H1 (cell line): ENCODE measurements at regions not wholly inside any gene's neighbourhood (a gene's known extent, or its start where the extent isn't known, plus 50 kb on each side); places are given as distances from the start of the nearest gene placed in this dataset.

ENCODE experiments used
- ATF3 ChIP-seq: IDR thresholded peaks from 2 replicates; pipeline ENCODE4 v1.6.1; 2011; ENCODE audit warnings: low read depth, mild to moderate bottlenecking, low read length; ENCODE audit not compliant: insufficient read depth
- BACH1 ChIP-seq: IDR thresholded peaks from 2 replicates; pipeline ENCODE4 v1.6.1; 2012; ENCODE audit warnings: low read length, improper control_type of control experiment
- CBX5 ChIP-seq: fragments of 300-800, 300-1000 bp; sonication (generic); IDR thresholded peaks from 2 replicates; pipeline ENCODE4 v1.7.1; 2016; ENCODE audit warnings: antibody characterized with exemption, low read length, low read depth
- CTBP2 ChIP-seq: IDR thresholded peaks from 2 replicates; pipeline ENCODE4 v1.7.0; 2011; ENCODE audit warnings: borderline replicate concordance, mild to moderate bottlenecking, moderate library complexity, mixed read lengths, low read length; ENCODE audit not compliant: insufficient read depth, insufficient read length
- CTCF ChIP-seq, 3 experiments: IDR thresholded peaks; 1 replicate in 2 of 3; 2 replicates in 1 of 3; pipeline versions ENCODE4 v1.5.1 to v1.6.1; 2011; ENCODE audit warnings: low read length in 3 of 3, mild to moderate bottlenecking in 3 of 3, inconsistent platforms in 2 of 3, low read depth in 1 of 3, moderate library complexity in 1 of 3; ENCODE audit not compliant: insufficient read depth in 1 of 3; ENCODE audit errors: control extremely low read depth in 1 of 3
- FOSL1 ChIP-seq: IDR thresholded peaks from 2 replicates; pipeline ENCODE4 v1.6.1; 2011; ENCODE audit warnings: mild to moderate bottlenecking, low read depth, low read length, moderate library complexity; ENCODE audit not compliant: insufficient read depth
- JUN ChIP-seq: IDR thresholded peaks from 2 replicates; pipeline ENCODE4 v1.6.1; 2011; ENCODE audit warnings: low read depth, mild to moderate bottlenecking, improper control_type of control experiment, low read length
- KDM4A ChIP-seq: IDR thresholded peaks from one replicate; pipeline ENCODE4 v1.7.1; 2012; ENCODE audit warnings: low read depth, mild to moderate bottlenecking, moderate library complexity, low read length, inconsistent platforms; ENCODE audit not compliant: severe bottlenecking
- MAFK ChIP-seq: IDR thresholded peaks from 2 replicates; pipeline ENCODE4 v1.6.1; 2012; ENCODE audit warnings: low read depth, mild to moderate bottlenecking, improper control_type of control experiment, low read length
- POU5F1 ChIP-seq: IDR thresholded peaks from 2 replicates; pipeline ENCODE4 v1.6.1; 2011; ENCODE audit warnings: low read depth, mild to moderate bottlenecking, low read length, moderate library complexity
- RAD21 ChIP-seq, 2 experiments: IDR thresholded peaks in 1 of 2; conservative IDR thresholded peaks in 1 of 2; 2 replicates each; pipeline ENCODE4 v1.6.1; 2011; ENCODE audit warnings: low read depth in 2 of 2, low read length in 2 of 2, improper control_type of control experiment in 1 of 2, inconsistent platforms in 1 of 2, mild to moderate bottlenecking in 1 of 2, moderate library complexity in 1 of 2
- RBBP5 ChIP-seq: IDR thresholded peaks from 2 replicates; pipeline ENCODE4 v1.7.1; 2012; ENCODE audit warnings: low read depth, mild to moderate bottlenecking, inconsistent platforms, low read length, moderate library complexity, borderline replicate concordance
- RNF2 ChIP-seq: fragments of 200-900, 300-1000 bp; sonication (generic); IDR thresholded peaks from 2 replicates; pipeline ENCODE4 v1.7.1; 2016; ENCODE audit warnings: borderline replicate concordance, low read depth, mild to moderate bottlenecking, antibody characterized with exemption, low read length; ENCODE audit not compliant: poor library complexity, severe bottlenecking; ENCODE audit errors: missing control alignments
- SIRT6 ChIP-seq: IDR thresholded peaks from one replicate; pipeline ENCODE4 v1.7.1; 2012; ENCODE audit warnings: low read length, inconsistent platforms
- TAF1 ChIP-seq: IDR thresholded peaks from 2 replicates; pipeline ENCODE4 v1.6.1; 2011; ENCODE audit warnings: mild to moderate bottlenecking, low read depth, low read length
- TAF7 ChIP-seq: optimal IDR thresholded peaks from 2 replicates; pipeline ENCODE3; 2011; ENCODE audit warnings: low read depth, mild to moderate bottlenecking, inconsistent platforms, low read length, moderate library complexity, borderline replicate concordance
- TBP ChIP-seq: IDR thresholded peaks from 2 replicates; pipeline ENCODE4 v1.6.1; 2011; ENCODE audit warnings: low read depth, low read length, improper control_type of control experiment
- TEAD4 ChIP-seq: IDR thresholded peaks from 2 replicates; pipeline ENCODE4 v1.6.1; 2012; ENCODE audit warnings: low read depth, low read length, inconsistent platforms, mixed read lengths
- USF2 ChIP-seq: IDR thresholded peaks from 2 replicates; pipeline ENCODE4 v1.6.1; 2011; ENCODE audit warnings: low read length, improper control_type of control experiment

- TF ChIP-seq CTCF (IDR thresholded peaks at IDR 0.05; ENCODE audit: control extremely low read depth in 1 of 3, insufficient read depth in 1 of 3, low read depth in 1 of 3, low read length in 3 of 3): no peak
- no peak for TF ChIP-seq BACH1
- peak; percentile 50 for TF ChIP-seq KDM4A
- TF ChIP-seq ATF3: no peak
- no peak for TF ChIP-seq FOSL1
- peak; percentile 58; the same call in 1 of the 2 replicates for TF ChIP-seq MAFK
- TF ChIP-seq SIRT6: no peak
- no peak for TF ChIP-seq TAF7
- TF ChIP-seq JUN: no peak
- no peak for TF ChIP-seq CBX5
- no peak for TF ChIP-seq USF2
- TF ChIP-seq RAD21 (IDR thresholded peaks at IDR 0.05 in 1 of 2, conservative IDR thresholded peaks at IDR 0.05 in 1 of 2; ENCODE audit: low read depth in 2 of 2, low read length in 2 of 2): no peak
- TF ChIP-seq RBBP5: 0 out of 2 replicates have a peak, but pooled peaks have one; percentile 65
- TF ChIP-seq RNF2: no peak
- TF ChIP-seq TBP: peak; percentile 99
- no peak for TF ChIP-seq TAF1
- no peak for TF ChIP-seq POU5F1
- TF ChIP-seq CTBP2: no peak
- no peak for TF ChIP-seq TEAD4
These were observed 107.9 kb downstream of the GPX5 start (continued) for GRCh38 chr6:28633445-28634215.
